ENCODE measurements at regions not wholly inside any gene's neighbourhood (a gene's known extent, or its start where the extent isn't known, plus 50 kb on each side); places are given as distances from the start of the nearest gene placed in this dataset.

DNA sequence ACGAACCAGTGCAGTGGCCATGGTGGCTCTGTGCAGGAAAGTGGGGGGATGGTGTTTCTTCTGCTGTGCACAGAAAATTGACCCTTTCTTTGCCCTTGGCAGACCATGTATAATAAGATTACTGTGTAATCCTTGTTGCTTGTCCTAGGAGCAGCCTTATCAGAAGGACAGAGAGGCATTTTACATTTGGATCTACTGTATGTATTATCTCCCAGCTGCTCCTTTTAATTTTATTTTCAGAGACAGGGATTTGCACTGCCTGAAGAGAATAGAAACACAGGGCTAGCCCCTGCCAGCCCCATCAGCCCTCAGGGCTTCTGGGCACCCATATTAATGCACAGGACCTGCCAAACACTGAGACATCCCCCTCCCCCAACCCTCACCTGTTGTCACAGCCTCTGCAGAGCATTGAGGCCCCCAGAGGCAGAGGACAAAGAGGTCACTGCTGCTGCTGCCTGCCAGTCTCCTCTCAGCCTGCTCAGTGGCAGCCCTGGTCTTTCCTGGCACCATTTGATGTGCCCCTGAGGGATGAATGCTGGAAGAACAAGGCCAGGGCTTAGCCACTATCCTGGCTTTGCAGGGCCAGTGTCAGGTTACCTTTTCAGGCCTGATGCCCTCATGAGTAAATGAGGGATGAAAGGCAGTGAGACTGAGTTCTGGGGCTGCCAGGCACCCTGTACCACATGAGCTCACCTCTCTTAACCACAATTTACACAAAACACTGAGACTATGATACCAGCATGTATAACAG lies 533.4 kb downstream of the NTRK3 start:
- ChIA-PET CTCF (interaction anchor here (0.8 kb wide), 1 partner anchor 793 kb away, joined by 3 read pairs; no protein-coding TSS in a partner anchor), POLR2A (interaction anchor here (0.6 to 0.9 kb wide), 2 partner anchors 12 to 515 kb away, joined by 3 read pairs; no protein-coding TSS in a partner anchor)
- H3K27me3 Mint-ChIP-seq (ENCODE audit: insufficient read depth, unreplicated experiment), result no peaks in the 10 kb centered on the region
- peaks cover 7% of the 10 kb centered on the region for H3K9me3 Mint-ChIP-seq (ENCODE audit: unreplicated experiment)
- no peak for TF ChIP-seq CTCF (IDR thresholded peaks at IDR 0.05; ENCODE audit: unreplicated experiment)
- H3K4me3 Mint-ChIP-seq (ENCODE audit: unreplicated experiment), result no peak overlapping the region
- no peak for DNase-seq (ENCODE audit: unreplicated experiment)
- no peaks in the 10 kb centered on the region for H3K36me3 Mint-ChIP-seq (ENCODE audit: insufficient read depth, unreplicated experiment)
- intact Hi-C loops (cut with micrococcal nuclease), result no loop called here
- H3K27ac Mint-ChIP-seq (ENCODE audit: low read depth, unreplicated experiment), result no peak overlapping the region
- no TSS peak for BruUV-seq (replicated peaks)
- no peaks in the 10 kb centered on the region for H3K4me1 Mint-ChIP-seq (ENCODE audit: insufficient read depth, unreplicated experiment)

- H3K4me3 Mint-ChIP-seq (ENCODE audit: unreplicated experiment), result no peak overlapping the region
Measured at GRCh38 chr15:87720235-87720634, 536.3 kb downstream of the NTRK3 start.

GRCh38 chr15:87716422-87716821 lies 540.1 kb downstream of the NTRK3 start:
- no peak for TF ChIP-seq CTCF (IDR thresholded peaks at IDR 0.05; ENCODE audit: unreplicated experiment)
- H3K4me3 Mint-ChIP-seq (ENCODE audit: unreplicated experiment), result no peak overlapping the region
- no peak for DNase-seq (ENCODE audit: unreplicated experiment)
- H3K4me1 Mint-ChIP-seq (ENCODE audit: insufficient read depth, unreplicated experiment), result no peaks in the 10 kb centered on the region
- intact Hi-C loops (cut with micrococcal nuclease), result no loop called here
- H3K9me3 Mint-ChIP-seq (ENCODE audit: unreplicated experiment), result peaks cover 7% of the 10 kb centered on the region
- no peak overlapping the region for H3K27ac Mint-ChIP-seq (ENCODE audit: low read depth, unreplicated experiment)
- H3K36me3 Mint-ChIP-seq (ENCODE audit: insufficient read depth, unreplicated experiment), result no peaks in the 10 kb centered on the region
- ChIA-PET CTCF (interaction anchor here (0.9 to 1.2 kb wide), 2 partner anchors 9 to 10 kb away, joined by 3 read pairs; no protein-coding TSS in a partner anchor), POLR2A (no interaction called here)
- H3K27me3 Mint-ChIP-seq (ENCODE audit: insufficient read depth, unreplicated experiment), result no peaks in the 10 kb centered on the region
- no TSS peak for BruUV-seq (replicated peaks)

More at GRCh38 chr15:87720235-87720634, 536.3 kb downstream of the NTRK3 start:
- TF ChIP-seq CTCF (IDR thresholded peaks at IDR 0.05; ENCODE audit: unreplicated experiment), result no peak
- no TSS peak for BruUV-seq (replicated peaks)
- Mint-ChIP-seq H3K4me1 (ENCODE audit: insufficient read depth, unreplicated experiment) (no peaks in the 10 kb centered on the region), H3K36me3 (ENCODE audit: insufficient read depth, unreplicated experiment) (no peaks in the 10 kb centered on the region), H3K27ac (ENCODE audit: low read depth, unreplicated experiment) (no peak overlapping the region), H3K9me3 (ENCODE audit: unreplicated experiment) (peaks cover 7% of the 10 kb centered on the region), H3K27me3 (ENCODE audit: insufficient read depth, unreplicated experiment) (no peaks in the 10 kb centered on the region)
- intact Hi-C loops (cut with micrococcal nuclease), result no loop called here
- POLR2A ChIA-PET, result no interaction called here
- CTCF ChIA-PET, result no interaction called here
- DNase-seq (ENCODE audit: unreplicated experiment), result no peak

DNA sequence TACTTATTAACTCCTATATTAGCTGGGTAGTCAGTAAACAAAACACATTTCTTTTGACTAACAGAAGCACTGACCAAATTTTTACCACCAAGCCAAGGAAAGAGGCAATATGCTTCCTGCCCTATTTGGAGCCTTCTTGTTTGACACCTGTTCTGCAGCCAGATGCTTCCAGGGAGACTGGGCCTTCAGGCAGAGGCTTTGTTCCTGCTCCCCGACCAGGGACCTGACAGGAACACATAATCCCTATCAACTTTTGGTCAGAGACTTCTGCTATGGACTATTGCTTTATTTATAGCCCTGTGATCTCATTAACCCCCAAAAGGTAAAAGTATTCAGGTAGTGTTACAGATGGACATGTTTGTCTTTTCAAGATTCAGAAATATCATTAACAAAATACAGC lies 541.3 kb downstream of the NTRK3 start:
- intact Hi-C loops (cut with micrococcal nuclease), result no loop called here
- POLR2A ChIA-PET, result no interaction called here
- H3K4me1 Mint-ChIP-seq (ENCODE audit: insufficient read depth, unreplicated experiment), result no peaks in the 10 kb centered on the region
- H3K36me3 Mint-ChIP-seq (ENCODE audit: insufficient read depth, unreplicated experiment), result no peaks in the 10 kb centered on the region
- peaks cover 7% of the 10 kb centered on the region for H3K9me3 Mint-ChIP-seq (ENCODE audit: unreplicated experiment)
- CTCF ChIA-PET, result interaction anchor here (0.6 to 1.2 kb wide), 2 partner anchors 11 to 48 kb away, joined by 3 read pairs; no protein-coding TSS in a partner anchor
- no peak for TF ChIP-seq CTCF (IDR thresholded peaks at IDR 0.05; ENCODE audit: unreplicated experiment)
- H3K4me3 Mint-ChIP-seq (ENCODE audit: unreplicated experiment), result no peak overlapping the region
- no peak overlapping the region for H3K27ac Mint-ChIP-seq (ENCODE audit: low read depth, unreplicated experiment)
- no peak for DNase-seq (ENCODE audit: unreplicated experiment)
- H3K27me3 Mint-ChIP-seq (ENCODE audit: insufficient read depth, unreplicated experiment), result no peaks in the 10 kb centered on the region
- BruUV-seq (replicated peaks), result no TSS peak

Measured in MCF 10A (cell line).